ENCODE measurements at regions not wholly inside any gene's neighbourhood (a gene's known extent, or its start where the extent isn't known, plus 50 kb on each side); places are given as distances from the start of the nearest gene placed in this dataset.

DNA sequence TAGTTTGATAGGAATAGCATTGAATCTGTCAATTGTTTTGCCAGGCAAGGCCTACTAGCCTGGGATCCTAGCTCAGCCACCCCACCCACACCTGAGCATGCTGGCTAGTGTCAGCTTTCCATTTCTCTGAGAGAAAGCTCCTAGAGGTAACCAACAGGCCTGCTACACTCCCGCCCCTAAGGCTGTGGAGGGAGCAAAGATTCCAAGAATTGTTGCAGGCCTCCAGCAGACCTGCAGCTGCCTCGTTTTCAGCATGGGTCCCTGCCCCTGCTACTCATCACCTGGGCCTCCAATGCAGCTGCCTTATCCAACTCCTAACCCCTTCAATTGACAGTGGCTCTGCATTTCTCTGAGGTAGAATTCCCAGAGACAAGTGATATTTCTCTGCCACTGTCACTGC, 852.4 kb upstream of the MDGA2 start:
- Mint-ChIP-seq H3K36me3 (ENCODE audit: unreplicated experiment) (no peaks in the 10 kb centered on the region), H3K4me1 (ENCODE audit: low read depth, unreplicated experiment) (no peaks in the 10 kb centered on the region), H3K27ac (ENCODE audit: unreplicated experiment) (no peak overlapping the region), H3K27me3 (ENCODE audit: unreplicated experiment) (no peaks in the 10 kb centered on the region), H3K9me3 (ENCODE audit: unreplicated experiment) (no peaks in the 10 kb centered on the region), H3K4me3 (ENCODE audit: unreplicated experiment) (no peak overlapping the region)
- no peak for TF ChIP-seq CTCF (IDR thresholded peaks at IDR 0.05; ENCODE audit: partially characterized antibody, unreplicated experiment)
- DNase-seq, result no peak

GRCh38 chr14:48526307-48526706, 850.9 kb upstream of the MDGA2 start:
- Mint-ChIP-seq H3K27ac (ENCODE audit: unreplicated experiment) (no peak overlapping the region), H3K4me1 (ENCODE audit: low read depth, unreplicated experiment) (no peaks in the 10 kb centered on the region), H3K4me3 (ENCODE audit: unreplicated experiment) (no peak overlapping the region), H3K27me3 (ENCODE audit: unreplicated experiment) (no peaks in the 10 kb centered on the region), H3K36me3 (ENCODE audit: unreplicated experiment) (no peaks in the 10 kb centered on the region), H3K9me3 (ENCODE audit: unreplicated experiment) (no peaks in the 10 kb centered on the region)
- DNase-seq, result no peak
- TF ChIP-seq CTCF (IDR thresholded peaks at IDR 0.05; ENCODE audit: partially characterized antibody, unreplicated experiment), result no peak

DNA sequence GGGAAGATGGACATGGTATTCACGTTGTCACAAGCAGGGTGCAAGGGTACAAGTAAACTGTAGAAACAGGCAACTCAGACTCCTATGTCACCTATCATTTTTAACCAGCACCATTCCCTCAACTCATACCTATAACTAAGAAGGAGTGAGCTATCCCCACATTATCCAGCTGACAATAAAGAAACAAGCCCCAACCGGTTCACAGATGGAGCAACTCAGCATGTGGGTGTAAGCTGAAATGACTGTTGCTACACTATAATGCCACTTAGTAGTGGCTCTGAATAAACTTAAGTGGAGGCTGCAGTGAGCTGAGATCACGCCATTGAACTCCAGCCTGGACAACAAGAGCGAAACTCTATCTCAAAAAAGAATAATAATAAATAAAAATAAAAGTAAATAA, 829.5 kb upstream of the MDGA2 start:
- Mint-ChIP-seq H3K9me3 (ENCODE audit: unreplicated experiment) (no peaks in the 10 kb centered on the region), H3K4me1 (ENCODE audit: low read depth, unreplicated experiment) (no peaks in the 10 kb centered on the region), H3K27me3 (ENCODE audit: unreplicated experiment) (no peaks in the 10 kb centered on the region), H3K27ac (ENCODE audit: unreplicated experiment) (no peak overlapping the region), H3K4me3 (ENCODE audit: unreplicated experiment) (no peak overlapping the region), H3K36me3 (ENCODE audit: unreplicated experiment) (no peaks in the 10 kb centered on the region)
- TF ChIP-seq CTCF (IDR thresholded peaks at IDR 0.05; ENCODE audit: partially characterized antibody, unreplicated experiment), result no peak
- no peak for DNase-seq

GRCh38 chr14:48490756-48491155, 815.4 kb upstream of the MDGA2 start:
- no peak for TF ChIP-seq CTCF (IDR thresholded peaks at IDR 0.05; ENCODE audit: partially characterized antibody, unreplicated experiment)
- Mint-ChIP-seq H3K4me3 (ENCODE audit: unreplicated experiment) (no peak overlapping the region), H3K4me1 (ENCODE audit: low read depth, unreplicated experiment) (no peaks in the 10 kb centered on the region), H3K9me3 (ENCODE audit: unreplicated experiment) (no peaks in the 10 kb centered on the region), H3K27me3 (ENCODE audit: unreplicated experiment) (no peaks in the 10 kb centered on the region), H3K36me3 (ENCODE audit: unreplicated experiment) (no peaks in the 10 kb centered on the region), H3K27ac (ENCODE audit: unreplicated experiment) (no peak overlapping the region)
- DNase-seq, result no peak

DNA sequence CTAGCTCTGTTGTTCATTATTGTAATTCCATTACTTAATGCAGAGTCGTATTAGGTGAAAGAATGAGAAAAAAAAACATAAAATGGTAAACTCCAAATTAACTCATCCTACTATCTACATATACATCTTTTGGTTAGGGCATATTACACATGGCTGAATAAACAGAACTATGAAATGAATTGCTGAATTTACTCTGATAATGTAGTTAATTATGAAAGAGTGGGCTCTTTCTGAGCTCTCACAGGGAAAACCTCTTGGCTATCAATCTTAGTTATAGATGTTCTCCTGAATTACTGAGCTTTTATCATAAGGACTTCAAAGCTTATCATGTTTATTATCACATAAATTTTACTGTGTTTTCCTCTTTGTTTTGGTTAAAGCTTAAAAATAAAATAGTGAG, 798.5 kb upstream of the MDGA2 start:
- DNase-seq, result no peak
- Mint-ChIP-seq H3K4me3 (ENCODE audit: unreplicated experiment) (no peak overlapping the region), H3K27ac (ENCODE audit: unreplicated experiment) (no peak overlapping the region), H3K27me3 (ENCODE audit: unreplicated experiment) (no peaks in the 10 kb centered on the region), H3K36me3 (ENCODE audit: unreplicated experiment) (no peaks in the 10 kb centered on the region), H3K4me1 (ENCODE audit: low read depth, unreplicated experiment) (no peaks in the 10 kb centered on the region), H3K9me3 (ENCODE audit: unreplicated experiment) (no peaks in the 10 kb centered on the region)
- no peak for TF ChIP-seq CTCF (IDR thresholded peaks at IDR 0.05; ENCODE audit: partially characterized antibody, unreplicated experiment)

Measured in glutamatergic neuron (in vitro differentiated cells).